OCI-LY7 (cell line): ENCODE measurements at regions not wholly inside any gene's neighbourhood (a gene's known extent, or its start where the extent isn't known, plus 50 kb on each side); places are given as distances from the start of the nearest gene placed in this dataset.

Experiments used
- CTCF ChIP-seq: fragments of 200-600 bp; sonication (generic); conservative IDR thresholded peaks from 2 replicates; pipeline ENCODE4 v1.5.1; 2014; ENCODE audit warnings: mild to moderate bottlenecking, antibody characterized with exemption, low read length, moderate library complexity, mixed read lengths
- EZH2phosphoT487 ChIP-seq: fragments of 200-600 bp; sonication (generic); IDR thresholded peaks from 2 replicates; pipeline ENCODE4 v1.6.1; 2018; ENCODE audit warnings: low read depth, borderline replicate concordance, mild to moderate bottlenecking, mixed run types, antibody characterized with exemption, low read length, moderate library complexity, mixed read lengths

GRCh38 chr4:116444117-116444516 is 641.3 kb downstream of the TRAM1L1 start:
- TF ChIP-seq CTCF: no peak
- TF ChIP-seq EZH2phosphoT487: no peak
